Neutrophil (primary cell): ENCODE measurements at regions not wholly inside any gene's neighbourhood (a gene's known extent, or its start where the extent isn't known, plus 50 kb on each side); places are given as distances from the start of the nearest gene placed in this dataset.

Source experiments
- H3K27ac ChIP-seq: fragments of 200-600 bp; sonication (generic); 2 replicates; pipeline ENCODE4 v1.5.1; 2016; ENCODE audit warnings: mild to moderate bottlenecking, moderate library complexity
- H3K27me3 ChIP-seq: fragments of 200-600 bp; sonication (generic); 2 replicates; pipeline ENCODE4 v1.6.0; 2016; ENCODE audit warnings: mild to moderate bottlenecking
- H3K36me3 ChIP-seq: fragments of 200-600 bp; sonication (generic); 2 replicates; pipeline ENCODE4 v1.5.1; 2017
- H3K4me1 ChIP-seq, 2 experiments: fragments of 200-600 bp in 1 of 2; sonication (generic) in 1 of 2; 1 replicate in 1 of 2; 2 replicates in 1 of 2; pipeline versions ENCODE4 v1.5.1 to v1.6.1; 2013 to 2016; ENCODE audit warnings: low read depth in 1 of 2, low read length in 1 of 2, mild to moderate bottlenecking in 1 of 2, moderate library complexity in 1 of 2; ENCODE audit not compliant: control insufficient read depth in 1 of 2, insufficient read depth in 1 of 2
- H3K4me3 ChIP-seq, 2 experiments: fragments of 200-600 bp in 1 of 2; sonication (generic) in 1 of 2; 1 replicate in 1 of 2; 2 replicates in 1 of 2; pipeline ENCODE4 v1.5.1; 2013 to 2016; ENCODE audit warnings: low read depth in 1 of 2, low read length in 1 of 2, mild to moderate bottlenecking in 1 of 2, moderate library complexity in 1 of 2
- H3K9me3 ChIP-seq: fragments of 200-600 bp; sonication (generic); 2 replicates; pipeline ENCODE4 v1.5.1; 2016
- TF ChIP-seq, protein P1 (sequence below): fragments of 200-600 bp; sonication (generic); IDR thresholded peaks from 2 replicates; pipeline ENCODE4 v1.5.1; 2016; ENCODE audit warnings: antibody characterized with exemption

DNA sequence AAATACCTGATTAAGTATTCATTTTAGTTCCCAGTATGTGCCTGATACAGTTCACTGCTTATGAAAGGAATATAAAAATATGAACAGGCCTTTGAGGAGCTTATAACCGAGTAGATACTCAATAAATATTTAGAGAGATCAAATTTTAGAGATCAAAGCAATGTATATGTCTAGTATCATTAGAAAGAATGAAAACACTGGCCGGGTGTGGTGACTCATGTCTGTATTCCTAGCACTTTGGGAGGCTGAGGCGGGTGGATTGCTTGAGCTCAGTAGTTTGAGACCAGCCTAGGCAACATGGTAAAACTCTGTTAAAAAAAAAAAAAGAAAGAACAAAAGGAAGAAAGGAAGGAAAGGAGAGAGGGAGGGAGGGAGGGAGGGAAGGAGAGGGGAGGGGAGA lies 113.2 kb upstream of the EEA1 start:
- TF ChIP-seq, protein P1, sequence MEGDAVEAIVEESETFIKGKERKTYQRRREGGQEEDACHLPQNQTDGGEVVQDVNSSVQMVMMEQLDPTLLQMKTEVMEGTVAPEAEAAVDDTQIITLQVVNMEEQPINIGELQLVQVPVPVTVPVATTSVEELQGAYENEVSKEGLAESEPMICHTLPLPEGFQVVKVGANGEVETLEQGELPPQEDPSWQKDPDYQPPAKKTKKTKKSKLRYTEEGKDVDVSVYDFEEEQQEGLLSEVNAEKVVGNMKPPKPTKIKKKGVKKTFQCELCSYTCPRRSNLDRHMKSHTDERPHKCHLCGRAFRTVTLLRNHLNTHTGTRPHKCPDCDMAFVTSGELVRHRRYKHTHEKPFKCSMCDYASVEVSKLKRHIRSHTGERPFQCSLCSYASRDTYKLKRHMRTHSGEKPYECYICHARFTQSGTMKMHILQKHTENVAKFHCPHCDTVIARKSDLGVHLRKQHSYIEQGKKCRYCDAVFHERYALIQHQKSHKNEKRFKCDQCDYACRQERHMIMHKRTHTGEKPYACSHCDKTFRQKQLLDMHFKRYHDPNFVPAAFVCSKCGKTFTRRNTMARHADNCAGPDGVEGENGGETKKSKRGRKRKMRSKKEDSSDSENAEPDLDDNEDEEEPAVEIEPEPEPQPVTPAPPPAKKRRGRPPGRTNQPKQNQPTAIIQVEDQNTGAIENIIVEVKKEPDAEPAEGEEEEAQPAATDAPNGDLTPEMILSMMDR, result no peak
- H3K27ac ChIP-seq, result no peak overlapping the region

DNA sequence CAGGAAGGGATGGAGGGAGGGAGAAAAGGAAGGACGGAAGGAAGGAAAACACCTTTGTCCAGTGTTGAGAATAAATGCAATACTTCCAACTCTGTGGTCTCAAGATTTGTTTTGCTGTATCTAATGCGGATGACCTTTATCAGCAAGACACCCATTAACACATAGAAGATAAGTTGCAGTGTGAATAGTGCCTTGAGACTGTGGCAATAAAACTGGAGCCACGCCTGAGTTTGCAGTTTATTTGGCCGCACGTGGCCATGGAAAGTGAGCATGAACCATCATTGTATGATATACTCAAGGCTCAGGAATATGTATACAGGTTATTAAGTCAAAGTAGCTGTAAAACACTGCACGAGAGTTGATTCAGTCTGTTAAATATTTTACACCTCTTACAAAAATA lies 113.6 kb upstream of the EEA1 start:
- no peaks in the 10 kb centered on the region for H3K4me1 ChIP-seq
- no peaks in the 10 kb centered on the region for H3K36me3 ChIP-seq
- TF ChIP-seq, protein P1, result no peak
- H3K27me3 ChIP-seq, result no peaks in the 10 kb centered on the region
- no peak overlapping the region for H3K4me3 ChIP-seq
- no peak overlapping the region for H3K27ac ChIP-seq
- H3K9me3 ChIP-seq, result no peaks in the 10 kb centered on the region

More for the DNA sequence above, 113.2 kb upstream of the EEA1 start:
- no peaks in the 10 kb centered on the region for H3K36me3 ChIP-seq
- no peak overlapping the region for H3K4me3 ChIP-seq
- H3K4me1 ChIP-seq, result no peaks in the 10 kb centered on the region
- no peaks in the 10 kb centered on the region for H3K27me3 ChIP-seq
- no peaks in the 10 kb centered on the region for H3K9me3 ChIP-seq

DNA sequence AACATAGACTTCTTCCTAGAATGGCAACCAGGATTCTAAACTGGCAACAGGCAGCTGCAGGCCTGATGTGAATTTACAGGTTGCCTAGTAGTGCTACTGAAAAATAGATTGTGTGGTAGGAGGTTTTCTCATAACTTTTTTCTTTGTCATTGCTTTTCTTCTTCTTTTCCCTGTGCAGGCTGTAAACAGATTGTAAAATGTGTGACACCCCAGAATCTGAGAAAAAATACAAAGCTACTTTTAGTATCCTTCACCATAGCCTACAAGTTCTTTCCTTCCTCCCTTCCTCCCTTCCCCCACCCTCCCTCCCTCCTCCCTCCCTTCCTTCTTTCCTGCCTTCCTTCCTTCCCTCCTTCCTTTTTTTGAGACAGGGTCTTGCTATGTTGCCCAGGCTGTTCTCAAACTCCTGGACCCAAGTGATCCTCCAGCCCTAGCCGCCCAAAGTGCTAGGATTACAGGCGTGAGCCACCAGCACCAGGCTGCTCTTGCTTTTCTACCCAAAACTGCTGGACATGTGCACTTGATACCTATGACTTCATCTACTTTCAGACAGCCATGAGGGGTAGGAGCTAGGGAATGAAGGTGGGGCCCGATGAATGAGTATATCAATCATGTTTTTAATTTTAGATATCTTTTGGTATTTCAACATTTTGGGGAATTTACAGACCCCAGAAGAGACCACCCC lies 114.2 kb upstream of the EEA1 start:
- Histone ChIP-seq H3K36me3 (no peaks in the 10 kb centered on the region), H3K27me3 (no peaks in the 10 kb centered on the region), H3K27ac (no peak overlapping the region), H3K4me3 (no peak overlapping the region), H3K4me1 (no peaks in the 10 kb centered on the region), H3K9me3 (no peaks in the 10 kb centered on the region)
- TF ChIP-seq, protein P1, result no peak

DNA sequence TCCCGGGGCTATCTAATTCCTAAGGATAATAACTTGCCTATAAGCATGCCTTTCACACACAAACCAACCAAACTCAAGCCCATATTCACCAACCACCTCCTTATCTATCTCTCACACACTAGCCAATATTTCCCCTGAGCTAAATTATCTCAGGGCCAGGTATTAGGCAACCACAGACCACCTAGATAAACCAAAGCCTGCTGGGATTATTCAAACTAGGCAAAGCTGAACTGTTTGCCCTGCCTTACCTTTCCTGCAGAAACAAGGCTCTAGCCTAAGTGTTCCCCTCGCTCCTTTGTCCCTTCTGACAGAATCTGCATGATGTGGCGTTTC lies 114.7 kb upstream of the EEA1 start:
- H3K4me1 ChIP-seq, result no peaks in the 10 kb centered on the region
- TF ChIP-seq, protein P1, result no peak

DNA sequence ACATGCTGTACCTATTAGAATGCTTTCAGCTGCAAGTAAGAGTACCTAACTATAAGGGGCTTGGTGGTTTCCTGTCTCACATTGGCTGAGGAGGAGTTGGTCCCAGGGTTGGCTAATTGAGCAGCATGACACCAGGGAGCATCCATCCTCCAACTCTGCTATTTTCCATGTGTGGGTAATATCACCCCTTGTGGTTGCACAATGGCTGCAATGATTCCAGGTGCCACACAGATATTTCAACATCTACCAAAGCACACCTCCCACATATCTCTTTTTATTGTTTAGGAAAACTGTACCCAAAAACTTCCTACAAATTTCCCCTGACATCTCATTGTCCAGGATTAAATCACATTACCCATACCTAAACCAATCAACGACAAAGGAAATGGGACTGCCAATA lies 118.0 kb upstream of the EEA1 start:
- no peaks in the 10 kb centered on the region for H3K9me3 ChIP-seq
- TF ChIP-seq, protein P1, result no peak
- no peaks in the 10 kb centered on the region for H3K4me1 ChIP-seq
- no peaks in the 10 kb centered on the region for H3K36me3 ChIP-seq
- no peak overlapping the region for H3K27ac ChIP-seq
- H3K27me3 ChIP-seq, result no peaks in the 10 kb centered on the region
- H3K4me3 ChIP-seq, result no peak overlapping the region

More for the DNA sequence above, 114.7 kb upstream of the EEA1 start:
- H3K27me3 ChIP-seq, result no peaks in the 10 kb centered on the region
- no peaks in the 10 kb centered on the region for H3K9me3 ChIP-seq
- no peak overlapping the region for H3K4me3 ChIP-seq
- no peaks in the 10 kb centered on the region for H3K36me3 ChIP-seq
- no peak overlapping the region for H3K27ac ChIP-seq
